Ishikawa (cell line): ENCODE measurements at regions not wholly inside any gene's neighbourhood (a gene's known extent, or its start where the extent isn't known, plus 50 kb on each side); places are given as distances from the start of the nearest gene placed in this dataset.

Experiments used
- EP300 ChIP-seq: IDR thresholded peaks from 2 replicates; pipeline ENCODE4 v1.6.1; 2012; ENCODE audit warnings: borderline replicate concordance
- MAX ChIP-seq: IDR thresholded peaks from 2 replicates; pipeline ENCODE4 v1.6.1; 2012
- RAD21 ChIP-seq: IDR thresholded peaks from 2 replicates; pipeline ENCODE4 v1.6.1; 2012; ENCODE audit warnings: low read depth
- TEAD4 ChIP-seq: IDR thresholded peaks from 2 replicates; pipeline ENCODE4 v1.6.1; 2012
- YY1 ChIP-seq: IDR thresholded peaks from 2 replicates; pipeline ENCODE4 v1.6.1; 2012; ENCODE audit warnings: low read depth

DNA sequence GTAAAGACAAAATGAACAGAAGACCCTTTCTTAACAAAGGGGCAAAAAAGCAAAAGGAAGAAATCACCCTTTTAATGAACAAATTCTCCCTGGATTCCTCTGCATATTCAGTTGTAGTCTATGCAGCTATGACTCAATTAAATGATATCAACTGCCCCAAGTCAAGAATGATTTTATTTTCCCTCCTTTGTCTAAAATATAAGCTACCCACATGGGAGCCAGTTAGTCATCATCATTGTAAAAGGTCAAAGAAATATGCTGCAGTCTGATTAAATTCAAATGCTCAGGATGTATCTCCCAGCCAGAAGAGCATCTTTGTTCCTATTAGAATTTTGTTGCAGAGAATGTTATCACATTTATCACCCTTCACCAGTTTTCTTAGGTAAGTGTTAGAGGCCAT, 84.0 kb downstream of the SST start:
- TF ChIP-seq EP300 (no peak), MAX (no peak), TEAD4 (no peak), RAD21 (no peak), YY1 (no peak)
